Activated naive CD4-positive, alpha-beta T cell treated with anti-CD3 and anti-CD28 coated beads for 36 hours (primary cell): ENCODE measurements at regions not wholly inside any gene's neighbourhood (a gene's known extent, or its start where the extent isn't known, plus 50 kb on each side); places are given as distances from the start of the nearest gene placed in this dataset.

Source experiments
- CTCF ChIA-PET: fragments of 350-600 bp; sonication (Branson Sonifier 250); formaldehyde crosslinking; loops from one replicate; lab custom pipeline; 2021; ENCODE audit warnings: antibody characterized with exemption; lab: Charles Lee
- DNase-seq: peaks from one replicate; pipeline ENCODE4 v3.0.0-alpha.2; 2020
- H3K27ac Mint-ChIP-seq: one replicate; pipeline ENCODE4 v1.8.0; 2021; ENCODE audit warnings: mild to moderate bottlenecking, mixed read lengths
- H3K27me3 Mint-ChIP-seq: one replicate; pipeline ENCODE4 v1.8.0; 2021; ENCODE audit warnings: low read depth, mixed read lengths
- H3K36me3 Mint-ChIP-seq: one replicate; pipeline ENCODE4 v1.8.0; 2021; ENCODE audit warnings: low read depth, mixed read lengths
- H3K4me1 Mint-ChIP-seq: one replicate; pipeline ENCODE4 v1.8.0; 2021; ENCODE audit warnings: low read depth, mixed read lengths
- H3K4me3 Mint-ChIP-seq: one replicate; pipeline ENCODE4 v1.8.0; 2021; ENCODE audit warnings: mild to moderate bottlenecking, moderate library complexity, mixed read lengths
- H3K9me3 Mint-ChIP-seq: one replicate; pipeline ENCODE4 v1.8.0; 2021; ENCODE audit warnings: mixed read lengths
- intact Hi-C: fragments of 100-400 bp; cut with micrococcal nuclease; formaldehyde crosslinking; loops from one replicate; pipeline ENCODE4 v1.15.1; 2023

GRCh38 chr19:31897292-31897691, 448.1 kb upstream of the ZNF507 start:
- Mint-ChIP-seq H3K27ac (no peak overlapping the region), H3K4me3 (no peak overlapping the region), H3K27me3 (peaks cover 5% of the 10 kb centered on the region), H3K4me1 (no peaks in the 10 kb centered on the region), H3K9me3 (no peaks in the 10 kb centered on the region), H3K36me3 (no peaks in the 10 kb centered on the region)
- CTCF ChIA-PET: no interaction called here
- DNase-seq: no peak
- intact Hi-C loops: no loop called here

- CTCF ChIA-PET: no interaction called here
- no peak overlapping the region for H3K4me3 Mint-ChIP-seq
- no peaks in the 10 kb centered on the region for H3K4me1 Mint-ChIP-seq
- no peaks in the 10 kb centered on the region for H3K36me3 Mint-ChIP-seq
- no peaks in the 10 kb centered on the region for H3K9me3 Mint-ChIP-seq
- H3K27me3 Mint-ChIP-seq: peaks cover 5% of the 10 kb centered on the region
- DNase-seq: no peak
- intact Hi-C loops: no loop called here
- H3K27ac Mint-ChIP-seq: no peak overlapping the region
Observed at GRCh38 chr19:31900991-31901390, 444.4 kb upstream of the ZNF507 start.

- intact Hi-C loops: no loop called here
- H3K4me1 Mint-ChIP-seq: no peaks in the 10 kb centered on the region
- H3K9me3 Mint-ChIP-seq: no peaks in the 10 kb centered on the region
- no peak overlapping the region for H3K27ac Mint-ChIP-seq
- CTCF ChIA-PET: no interaction called here
- H3K36me3 Mint-ChIP-seq: no peaks in the 10 kb centered on the region
- H3K27me3 Mint-ChIP-seq: peaks cover 5% of the 10 kb centered on the region
- DNase-seq: no peak
- no peak overlapping the region for H3K4me3 Mint-ChIP-seq
Observed at GRCh38 chr19:31902821-31903220, 442.6 kb upstream of the ZNF507 start.

GRCh38 chr19:31903979-31904378, 441.4 kb upstream of the ZNF507 start:
- peaks cover 5% of the 10 kb centered on the region for H3K27me3 Mint-ChIP-seq
- CTCF ChIA-PET: no interaction called here
- DNase-seq: no peak
- H3K27ac Mint-ChIP-seq: no peak overlapping the region
- no peaks in the 10 kb centered on the region for H3K36me3 Mint-ChIP-seq
- H3K9me3 Mint-ChIP-seq: no peaks in the 10 kb centered on the region
- no peaks in the 10 kb centered on the region for H3K4me1 Mint-ChIP-seq
- intact Hi-C loops: no loop called here
- H3K4me3 Mint-ChIP-seq: no peak overlapping the region

DNA sequence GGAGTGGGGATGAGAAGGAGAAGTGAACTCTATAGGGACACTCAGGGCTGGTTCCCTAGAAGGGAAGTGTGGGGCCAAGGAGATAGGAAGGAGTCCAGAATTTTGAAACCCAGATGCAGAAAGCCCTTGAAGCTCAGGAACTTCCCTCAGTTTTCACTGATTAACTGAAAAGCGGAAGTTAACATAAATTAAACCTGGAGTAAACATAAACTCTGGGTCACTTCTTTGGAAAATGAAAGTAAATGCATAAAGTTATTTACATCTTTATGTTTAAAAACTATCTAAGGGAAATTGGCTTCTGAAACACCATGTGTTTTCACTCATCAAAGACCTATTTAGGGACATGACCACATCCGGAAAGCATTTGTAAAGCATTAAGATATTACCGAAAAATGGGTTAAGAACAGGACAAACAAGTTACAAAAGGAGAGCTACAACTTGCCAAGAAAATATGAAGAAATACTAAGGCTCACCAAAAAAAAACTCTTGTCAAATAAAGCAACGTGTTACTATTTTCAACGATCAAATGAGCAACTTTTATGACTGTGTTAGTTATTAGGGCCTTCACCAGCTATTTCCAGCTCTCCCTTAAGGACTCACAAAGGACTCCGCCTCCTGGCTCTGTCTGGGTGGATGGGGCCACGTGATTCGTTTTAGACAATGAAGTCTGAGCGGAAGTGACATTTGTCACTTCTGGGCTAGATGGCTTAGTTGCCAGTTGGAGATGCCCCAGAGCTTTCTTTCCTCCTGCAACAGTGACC, 439.1 kb upstream of the ZNF507 start:
- H3K27ac Mint-ChIP-seq: no peak overlapping the region
- H3K9me3 Mint-ChIP-seq: no peaks in the 10 kb centered on the region
- no peak overlapping the region for H3K4me3 Mint-ChIP-seq
- DNase-seq: no peak
- intact Hi-C loops: no loop called here
- no peaks in the 10 kb centered on the region for H3K4me1 Mint-ChIP-seq
- H3K36me3 Mint-ChIP-seq: no peaks in the 10 kb centered on the region
- CTCF ChIA-PET: no interaction called here
- no peaks in the 10 kb centered on the region for H3K27me3 Mint-ChIP-seq

- no peaks in the 10 kb centered on the region for H3K4me1 Mint-ChIP-seq
- H3K27ac Mint-ChIP-seq: no peak overlapping the region
- no peaks in the 10 kb centered on the region for H3K9me3 Mint-ChIP-seq
- CTCF ChIA-PET: no interaction called here
- no peaks in the 10 kb centered on the region for H3K36me3 Mint-ChIP-seq
- H3K4me3 Mint-ChIP-seq: no peak overlapping the region
- H3K27me3 Mint-ChIP-seq: no peaks in the 10 kb centered on the region
- intact Hi-C loops: no loop called here
- DNase-seq: no peak
Observed at GRCh38 chr19:31907661-31908060, 437.7 kb upstream of the ZNF507 start.

DNA sequence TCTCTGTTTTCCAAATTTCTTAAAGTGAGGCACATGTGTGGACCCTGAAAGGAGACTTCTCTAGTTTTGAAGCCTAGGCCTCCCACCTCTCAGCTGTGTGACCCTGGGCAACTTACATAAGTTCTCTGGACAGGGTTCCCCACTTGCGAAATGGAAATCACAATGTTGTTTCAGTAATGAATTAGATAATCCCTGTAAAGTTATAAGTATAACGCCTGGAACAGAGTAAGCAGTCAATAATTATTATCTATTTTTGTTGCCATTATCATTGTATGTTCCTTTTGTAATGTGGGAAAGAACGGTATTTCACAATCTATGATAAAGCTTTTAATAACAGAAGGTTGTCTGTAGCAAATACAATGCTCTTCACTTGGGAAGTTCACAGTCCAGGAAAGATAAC, 437.3 kb upstream of the ZNF507 start:
- H3K4me3 Mint-ChIP-seq: no peak overlapping the region
- H3K27me3 Mint-ChIP-seq: no peaks in the 10 kb centered on the region
- no peaks in the 10 kb centered on the region for H3K9me3 Mint-ChIP-seq
- no peaks in the 10 kb centered on the region for H3K4me1 Mint-ChIP-seq
- no peaks in the 10 kb centered on the region for H3K36me3 Mint-ChIP-seq
- no peak overlapping the region for H3K27ac Mint-ChIP-seq
- CTCF ChIA-PET: interaction anchor here (0.5 kb wide), 1 partner anchor 454 kb away, joined by 3 read pairs; no protein-coding TSS in a partner anchor
- no peak for DNase-seq
- intact Hi-C loops: no loop called here

- no peak for DNase-seq
- intact Hi-C loops: no loop called here
- Mint-ChIP-seq H3K36me3 (no peaks in the 10 kb centered on the region), H3K27me3 (no peaks in the 10 kb centered on the region), H3K9me3 (no peaks in the 10 kb centered on the region), H3K4me1 (no peaks in the 10 kb centered on the region), H3K27ac (no peak overlapping the region), H3K4me3 (no peak overlapping the region)
- CTCF ChIA-PET: interaction anchor here (0.5 kb wide), 1 partner anchor 455 kb away, joined by 3 read pairs; no protein-coding TSS in a partner anchor
Observed at GRCh38 chr19:31908496-31909225, 436.7 kb upstream of the ZNF507 start.

- Mint-ChIP-seq H3K27me3 (no peaks in the 10 kb centered on the region), H3K36me3 (no peaks in the 10 kb centered on the region), H3K4me3 (no peak overlapping the region), H3K4me1 (no peaks in the 10 kb centered on the region), H3K9me3 (no peaks in the 10 kb centered on the region), H3K27ac (no peak overlapping the region)
- CTCF ChIA-PET: no interaction called here
- intact Hi-C loops: no loop called here
- DNase-seq: no peak
Observed at GRCh38 chr19:31910224-31910623, 435.2 kb upstream of the ZNF507 start.

DNA sequence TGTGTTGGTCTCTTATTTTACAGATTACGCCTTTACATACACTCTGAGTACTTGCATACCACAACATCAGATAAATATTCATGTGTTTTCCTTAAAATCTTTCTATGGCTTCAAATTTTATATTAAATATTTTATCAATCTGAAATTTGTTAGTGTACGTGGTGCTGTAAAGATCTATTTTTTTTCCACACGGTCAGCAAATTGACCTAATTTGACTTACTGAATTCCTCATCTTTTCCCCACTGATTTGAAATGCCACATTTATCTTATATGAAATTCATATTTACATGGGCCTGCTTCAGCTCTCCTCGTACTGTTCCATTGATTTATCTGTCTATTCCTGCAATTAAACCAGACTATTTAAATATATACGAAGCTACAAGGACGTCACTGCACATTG, 433.8 kb upstream of the ZNF507 start:
- no peaks in the 10 kb centered on the region for H3K36me3 Mint-ChIP-seq
- H3K27ac Mint-ChIP-seq: no peak overlapping the region
- CTCF ChIA-PET: no interaction called here
- no peaks in the 10 kb centered on the region for H3K9me3 Mint-ChIP-seq
- H3K4me3 Mint-ChIP-seq: no peak overlapping the region
- no peaks in the 10 kb centered on the region for H3K4me1 Mint-ChIP-seq
- intact Hi-C loops: no loop called here
- no peak for DNase-seq
- no peaks in the 10 kb centered on the region for H3K27me3 Mint-ChIP-seq

DNA sequence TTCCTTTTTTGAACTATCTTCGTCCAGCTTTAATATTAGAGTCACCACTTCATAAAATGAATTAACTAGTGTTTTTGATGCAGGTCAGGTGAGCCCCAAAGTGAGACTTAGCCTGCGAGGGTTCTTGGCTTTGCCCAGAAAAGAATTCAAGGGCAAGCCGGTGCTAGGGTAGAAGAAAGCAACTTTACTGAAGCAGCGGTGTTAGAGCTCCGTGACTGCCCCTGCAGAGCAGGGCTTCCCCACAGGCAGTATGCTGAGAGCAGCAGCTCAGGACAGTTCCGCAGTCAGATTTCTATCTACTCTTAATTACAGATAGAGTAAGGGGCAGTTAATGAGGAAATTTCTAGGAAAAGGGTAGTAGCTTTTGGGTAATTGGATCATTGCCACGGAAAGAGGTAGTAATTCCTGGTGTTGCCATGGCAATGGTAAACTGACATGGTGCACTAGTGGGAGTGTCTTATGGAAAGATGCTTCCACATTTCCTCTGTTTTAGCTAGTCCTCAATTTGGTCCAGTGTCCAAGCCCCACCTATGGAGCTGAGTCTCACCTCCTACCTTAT, 432.2 kb upstream of the ZNF507 start:
- H3K4me1 Mint-ChIP-seq: no peaks in the 10 kb centered on the region
- DNase-seq: no peak
- H3K9me3 Mint-ChIP-seq: no peaks in the 10 kb centered on the region
- H3K36me3 Mint-ChIP-seq: no peaks in the 10 kb centered on the region
- no peak overlapping the region for H3K27ac Mint-ChIP-seq
- CTCF ChIA-PET: no interaction called here
- no peaks in the 10 kb centered on the region for H3K27me3 Mint-ChIP-seq
- intact Hi-C loops: no loop called here
- H3K4me3 Mint-ChIP-seq: no peak overlapping the region

GRCh38 chr19:31930401-31930800, 415.0 kb upstream of the ZNF507 start:
- Mint-ChIP-seq H3K9me3 (peaks cover 1% of the 10 kb centered on the region), H3K4me1 (no peaks in the 10 kb centered on the region), H3K36me3 (no peaks in the 10 kb centered on the region), H3K27me3 (no peaks in the 10 kb centered on the region), H3K27ac (no peak overlapping the region), H3K4me3 (no peak overlapping the region)
- no peak for DNase-seq
- intact Hi-C loops: no loop called here
- CTCF ChIA-PET: no interaction called here

DNA sequence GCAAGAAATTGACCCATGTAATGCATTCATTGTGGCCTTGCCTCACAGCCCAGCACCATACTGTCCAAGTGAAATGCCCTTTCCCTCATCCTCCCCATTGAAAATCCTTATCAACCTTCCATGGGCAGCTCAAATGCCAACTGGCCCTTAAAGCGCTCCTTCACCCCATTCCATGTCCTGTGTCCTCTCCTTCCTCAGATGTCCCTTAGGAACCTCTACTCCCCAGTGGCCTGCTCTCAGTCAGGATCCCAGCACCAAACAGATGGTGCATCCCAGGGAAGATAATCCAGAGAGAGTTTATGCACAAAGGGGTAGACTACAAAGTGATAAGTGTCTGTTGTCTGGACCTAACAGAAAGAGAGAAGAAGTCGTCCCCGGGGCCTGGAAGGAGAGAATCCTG, 407.4 kb upstream of the ZNF507 start:
- H3K9me3 Mint-ChIP-seq: peaks cover 4% of the 10 kb centered on the region
- H3K4me1 Mint-ChIP-seq: no peaks in the 10 kb centered on the region
- CTCF ChIA-PET: no interaction called here
- peaks cover 1% of the 10 kb centered on the region for H3K27me3 Mint-ChIP-seq
- no peak for DNase-seq
- H3K4me3 Mint-ChIP-seq: no peak overlapping the region
- H3K27ac Mint-ChIP-seq: no peak overlapping the region
- no peaks in the 10 kb centered on the region for H3K36me3 Mint-ChIP-seq
- intact Hi-C loops: no loop called here
